ENCODE measurements at regions not wholly inside any gene's neighbourhood (a gene's known extent, or its start where the extent isn't known, plus 50 kb on each side); places are given as distances from the start of the nearest gene placed in this dataset.

GRCh38 chr4:146058531-146058930, 117.0 kb upstream of the LSM6 start:
- no peak overlapping the region for H3K4me3 ChIP-seq
- no peaks in the 10 kb centered on the region for H3K36me3 ChIP-seq
- no peak overlapping the region for H3K27ac ChIP-seq
- H3K9me3 ChIP-seq: no peaks in the 10 kb centered on the region
- H3K27me3 ChIP-seq: no peaks in the 10 kb centered on the region
- TF ChIP-seq CTCF (IDR thresholded peaks at IDR 0.05) (no peak), POLR2AphosphoS5 (IDR thresholded peaks at IDR 0.05; ENCODE audit: insufficient read depth in 1 of 2, low read depth in 1 of 2) (no peak), POLR2A (IDR thresholded peaks at IDR 0.05) (no peak)
- intact Hi-C loops (cut with DNase I): no loop called here
- no peaks in the 10 kb centered on the region for H3K4me1 ChIP-seq
- DNase-seq (ENCODE audit: extremely low spot score in 2 of 2): no peak

GRCh38 chr4:146054676-146055075, 116.1 kb upstream of the ZNF827 start:
- TF ChIP-seq CTCF (IDR thresholded peaks at IDR 0.05): no peak
- TF ChIP-seq POLR2A (IDR thresholded peaks at IDR 0.05): no peak
- no peak for TF ChIP-seq POLR2AphosphoS5 (IDR thresholded peaks at IDR 0.05; ENCODE audit: insufficient read depth in 1 of 2, low read depth in 1 of 2)
- no peaks in the 10 kb centered on the region for H3K36me3 ChIP-seq
- DNase-seq (ENCODE audit: extremely low spot score in 2 of 2): no peak
- no peaks in the 10 kb centered on the region for H3K4me1 ChIP-seq
- H3K27ac ChIP-seq: no peak overlapping the region
- intact Hi-C loops (cut with DNase I): no loop called here
- H3K27me3 ChIP-seq: no peaks in the 10 kb centered on the region
- no peak overlapping the region for H3K4me3 ChIP-seq
- H3K9me3 ChIP-seq: no peaks in the 10 kb centered on the region

- TF ChIP-seq POLR2AphosphoS5 (IDR thresholded peaks at IDR 0.05; ENCODE audit: insufficient read depth in 1 of 2, low read depth in 1 of 2) (no peak), POLR2A (IDR thresholded peaks at IDR 0.05) (no peak), CTCF (IDR thresholded peaks at IDR 0.05) (no peak)
- Histone ChIP-seq H3K4me1 (no peaks in the 10 kb centered on the region), H3K9me3 (no peaks in the 10 kb centered on the region), H3K4me3 (no peak overlapping the region), H3K27me3 (no peaks in the 10 kb centered on the region), H3K36me3 (no peaks in the 10 kb centered on the region), H3K27ac (no peak overlapping the region)
- DNase-seq (ENCODE audit: extremely low spot score in 2 of 2): no peak
- intact Hi-C loops (cut with DNase I): no loop called here
Observed at GRCh38 chr4:146053891-146054290, 115.3 kb upstream of the ZNF827 start.

- Histone ChIP-seq H3K27ac (no peak overlapping the region), H3K27me3 (no peaks in the 10 kb centered on the region), H3K4me3 (no peak overlapping the region), H3K4me1 (no peaks in the 10 kb centered on the region), H3K9me3 (no peaks in the 10 kb centered on the region), H3K36me3 (no peaks in the 10 kb centered on the region)
- TF ChIP-seq CTCF (IDR thresholded peaks at IDR 0.05) (no peak), POLR2A (IDR thresholded peaks at IDR 0.05) (no peak), POLR2AphosphoS5 (IDR thresholded peaks at IDR 0.05; ENCODE audit: insufficient read depth in 1 of 2, low read depth in 1 of 2) (no peak)
- intact Hi-C loops (cut with DNase I): no loop called here
- DNase-seq (ENCODE audit: extremely low spot score in 2 of 2): no peak
Observed at GRCh38 chr4:146051728-146052391, 113.2 kb upstream of the ZNF827 start.

- TF ChIP-seq CTCF (IDR thresholded peaks at IDR 0.05) (no peak), POLR2AphosphoS5 (IDR thresholded peaks at IDR 0.05; ENCODE audit: insufficient read depth in 1 of 2, low read depth in 1 of 2) (no peak), POLR2A (IDR thresholded peaks at IDR 0.05) (no peak)
- H3K36me3 ChIP-seq: no peaks in the 10 kb centered on the region
- no peak overlapping the region for H3K4me3 ChIP-seq
- no peaks in the 10 kb centered on the region for H3K4me1 ChIP-seq
- intact Hi-C loops (cut with DNase I): no loop called here
- no peaks in the 10 kb centered on the region for H3K9me3 ChIP-seq
- H3K27me3 ChIP-seq: no peaks in the 10 kb centered on the region
- no peak overlapping the region for H3K27ac ChIP-seq
- DNase-seq (ENCODE audit: extremely low spot score in 2 of 2): no peak
Observed at GRCh38 chr4:146051223-146051622, 112.6 kb upstream of the ZNF827 start.
